ENCODE measurements at regions not wholly inside any gene's neighbourhood (a gene's known extent, or its start where the extent isn't known, plus 50 kb on each side); places are given as distances from the start of the nearest gene placed in this dataset.
"Not testable (repeated sequence)": the region's sequence is repeated elsewhere in the genome, so short reads cannot be mapped to it uniquely, and the experiment has no call there.

GRCh38 chr10:61039868-61040267, 95.9 kb upstream of the RHOBTB1 start:
- Histone ChIP-seq H3K27me3 (ENCODE audit: control insufficient read depth in 2 of 2, insufficient read depth in 2 of 2, low read length in 2 of 2) (no peaks in the 10 kb centered on the region), H2AFZ (ENCODE audit: insufficient read depth, low read depth, low read length, poor library complexity, severe bottlenecking) (no peak overlapping the region), H3K36me3 (replicated peaks in 1 of 2; ENCODE audit: control insufficient read depth in 1 of 2, insufficient read depth in 2 of 2, low read length in 2 of 2) (no peaks in the 10 kb centered on the region), H3K27ac (ENCODE audit: low read depth in 1 of 2, low read length in 2 of 2) (no peak overlapping the region), H4K20me1 (ENCODE audit: insufficient read depth, low read length) (no peaks in the 10 kb centered on the region), H3K9me3 (replicated peaks in 1 of 2; ENCODE audit: control insufficient read depth in 1 of 2, insufficient read depth in 1 of 2, low read length in 2 of 2) (peaks cover 0 to 23% of the 10 kb centered on the region in 2 donors), H3K79me2 (ENCODE audit: insufficient read depth, low read length) (no peaks in the 10 kb centered on the region), H3K4me3 (replicated peaks in 1 of 3; ENCODE audit: low read depth in 2 of 3, low read length in 3 of 3) (no peak overlapping the region), H3K4me1 (ENCODE audit: control insufficient read depth in 1 of 2, insufficient read depth in 2 of 2, low read length in 2 of 2) (no peaks in the 10 kb centered on the region), H3K4me2 (replicated peaks; ENCODE audit: extremely low read depth, low read length, poor library complexity, severe bottlenecking) (no peak overlapping the region), H3K9ac (ENCODE audit: insufficient read depth, low read length, poor library complexity, severe bottlenecking) (no peak overlapping the region)
- no peak for TF ChIP-seq CTCF (IDR thresholded peaks at IDR 0.05)
- WGBS (ENCODE audit: insufficient coverage), result no CpG with 5 or more reads among the region's 1 CpG
- Mint-ChIP-seq H3K27ac (no peak overlapping the region), H3K4me3 (no peak overlapping the region), H3K9me3 (peaks cover 9 to 24% (median 13%) of the 10 kb centered on the region in 7 donors), H3K36me3 (no peaks in the 10 kb centered on the region), H3K4me1 (no peaks in the 10 kb centered on the region), H3K27me3 (ENCODE audit: low read depth in 3 of 3) (peaks cover 0 to 2% (median 2%) of the 10 kb centered on the region in 3 donors)
- intact Hi-C loops (cut with micrococcal nuclease), result no loop called here
- DNase-seq, result no peak

GRCh38 chr10:61037261-61037830, 93.4 kb upstream of the RHOBTB1 start:
- H3K4me3 ChIP-seq (replicated peaks in 1 of 3; ENCODE audit: low read depth in 2 of 3, low read length in 3 of 3); H3K27ac ChIP-seq (ENCODE audit: low read depth in 1 of 2, low read length in 2 of 2); intact Hi-C loops (cut with micrococcal nuclease); H3K36me3 ChIP-seq (replicated peaks in 1 of 2; ENCODE audit: control insufficient read depth in 1 of 2, insufficient read depth in 2 of 2, low read length in 2 of 2); H3K4me2 ChIP-seq (replicated peaks; ENCODE audit: extremely low read depth, low read length, poor library complexity, severe bottlenecking); H3K27ac Mint-ChIP-seq; H3K9ac ChIP-seq (ENCODE audit: insufficient read depth, low read length, poor library complexity, severe bottlenecking); H3K27me3 Mint-ChIP-seq (ENCODE audit: low read depth in 3 of 3); H3K4me1 ChIP-seq (ENCODE audit: control insufficient read depth in 1 of 2, insufficient read depth in 2 of 2, low read length in 2 of 2); H3K79me2 ChIP-seq (ENCODE audit: insufficient read depth, low read length); H3K36me3 Mint-ChIP-seq; H3K4me3 Mint-ChIP-seq; H2AFZ ChIP-seq (ENCODE audit: insufficient read depth, low read depth, low read length, poor library complexity, severe bottlenecking); DNase-seq; H4K20me1 ChIP-seq (ENCODE audit: insufficient read depth, low read length); H3K4me1 Mint-ChIP-seq; H3K27me3 ChIP-seq (ENCODE audit: control insufficient read depth in 2 of 2, insufficient read depth in 2 of 2, low read length in 2 of 2): not testable (repeated sequence)
- H3K9me3 ChIP-seq (replicated peaks in 1 of 2; ENCODE audit: control insufficient read depth in 1 of 2, insufficient read depth in 1 of 2, low read length in 2 of 2), result peaks cover 0 to 23% of the 10 kb centered on the region in 2 donors
- peaks cover 14 to 28% (median 16%) of the 10 kb centered on the region in 7 donors for H3K9me3 Mint-ChIP-seq
- WGBS (ENCODE audit: insufficient coverage), result 91% methylated on average over 14 of the region's 16 CpGs

- peaks cover 10 to 25% (median 16%) of the 10 kb centered on the region in 7 donors for H3K9me3 Mint-ChIP-seq
- H3K4me1 ChIP-seq (ENCODE audit: control insufficient read depth in 1 of 2, insufficient read depth in 2 of 2, low read length in 2 of 2); H3K27ac ChIP-seq (ENCODE audit: low read depth in 1 of 2, low read length in 2 of 2); H2AFZ ChIP-seq (ENCODE audit: insufficient read depth, low read depth, low read length, poor library complexity, severe bottlenecking); H3K27ac Mint-ChIP-seq; H3K4me1 Mint-ChIP-seq; H4K20me1 ChIP-seq (ENCODE audit: insufficient read depth, low read length); H3K79me2 ChIP-seq (ENCODE audit: insufficient read depth, low read length); H3K27me3 Mint-ChIP-seq (ENCODE audit: low read depth in 3 of 3); H3K36me3 Mint-ChIP-seq; H3K36me3 ChIP-seq (replicated peaks in 1 of 2; ENCODE audit: control insufficient read depth in 1 of 2, insufficient read depth in 2 of 2, low read length in 2 of 2); H3K9ac ChIP-seq (ENCODE audit: insufficient read depth, low read length, poor library complexity, severe bottlenecking); H3K4me3 Mint-ChIP-seq; intact Hi-C loops (cut with micrococcal nuclease); H3K27me3 ChIP-seq (ENCODE audit: control insufficient read depth in 2 of 2, insufficient read depth in 2 of 2, low read length in 2 of 2); DNase-seq; H3K4me2 ChIP-seq (replicated peaks; ENCODE audit: extremely low read depth, low read length, poor library complexity, severe bottlenecking); H3K4me3 ChIP-seq (replicated peaks in 1 of 3; ENCODE audit: low read depth in 2 of 3, low read length in 3 of 3): not testable (repeated sequence)
- no CpG with 5 or more reads among the region's 3 CpGs for WGBS (ENCODE audit: insufficient coverage)
- peaks cover 0 to 23% of the 10 kb centered on the region in 2 donors for H3K9me3 ChIP-seq (replicated peaks in 1 of 2; ENCODE audit: control insufficient read depth in 1 of 2, insufficient read depth in 1 of 2, low read length in 2 of 2)
Observed at GRCh38 chr10:61036148-61036547, 92.2 kb upstream of the RHOBTB1 start.

Measured in CD14-positive monocyte (primary cell).